ENCODE measurements at regions not wholly inside any gene's neighbourhood (a gene's known extent, or its start where the extent isn't known, plus 50 kb on each side); places are given as distances from the start of the nearest gene placed in this dataset.

- no peak for TF ChIP-seq CTCF (IDR thresholded peaks at IDR 0.05)
- no peak for TF ChIP-seq POLR2A (IDR thresholded peaks at IDR 0.05)
- TF ChIP-seq POLR2AphosphoS5 (IDR thresholded peaks at IDR 0.05): no peak
- no peak for TF ChIP-seq EP300 (IDR thresholded peaks at IDR 0.05)
Measured at GRCh38 chr10:4088354-4089066, 303.5 kb upstream of the KLF6 start.

All from sigmoid colon (tissue), 4 donors.